Inflammatory macrophage treated with lipopolysaccharide for 4 hours (primary cell): ENCODE measurements at regions not wholly inside any gene's neighbourhood (a gene's known extent, or its start where the extent isn't known, plus 50 kb on each side); places are given as distances from the start of the nearest gene placed in this dataset.
"Not testable (repeated sequence)": the region's sequence is repeated elsewhere in the genome, so short reads cannot be mapped to it uniquely, and the experiment has no call there.

Experiments
- DNase-seq: peaks from one replicate; pipeline ENCODE4 v3.0.0-alpha.2; 2020

GRCh38 chr14:45970621-45971020 is 681.0 kb downstream of the RPL10L start:
- DNase-seq: no peak

- no peak for DNase-seq
Observed at GRCh38 chr14:45968037-45968436, 683.5 kb downstream of the RPL10L start.

GRCh38 chr14:45949479-45949878 is 696.5 kb upstream of the MIS18BP1 start:
- no peak for DNase-seq

- no peak for DNase-seq
Observed at GRCh38 chr14:45947830-45948229, 694.8 kb upstream of the MIS18BP1 start.

- no peak for DNase-seq
Observed at GRCh38 chr14:45946251-45946650, 693.2 kb upstream of the MIS18BP1 start.

GRCh38 chr14:45940318-45940717 is 687.3 kb upstream of the MIS18BP1 start:
- no peak for DNase-seq

- DNase-seq: no peak
Observed at GRCh38 chr14:45939572-45939971, 686.6 kb upstream of the MIS18BP1 start.

- DNase-seq: not testable (repeated sequence)
Observed at GRCh38 chr14:45919995-45920394, 667.0 kb upstream of the MIS18BP1 start.

- no peak for DNase-seq
Observed at GRCh38 chr14:45916340-45916953, 663.4 kb upstream of the MIS18BP1 start.

GRCh38 chr14:45907782-45908181 is 654.8 kb upstream of the MIS18BP1 start:
- no peak for DNase-seq

GRCh38 chr14:45906257-45906656 is 653.3 kb upstream of the MIS18BP1 start:
- no peak for DNase-seq

GRCh38 chr14:45905672-45906071 is 652.7 kb upstream of the MIS18BP1 start:
- no peak for DNase-seq

GRCh38 chr14:45904314-45904713 is 651.3 kb upstream of the MIS18BP1 start:
- no peak for DNase-seq

- DNase-seq: no peak
Observed at GRCh38 chr14:45902241-45902640, 649.2 kb upstream of the MIS18BP1 start.

- no peak for DNase-seq
Observed at GRCh38 chr14:45897439-45897838, 644.4 kb upstream of the MIS18BP1 start.

- no peak for DNase-seq
Observed at GRCh38 chr14:45893127-45893526, 640.1 kb upstream of the MIS18BP1 start.

- no peak for DNase-seq
Observed at GRCh38 chr14:45891417-45892080, 638.5 kb upstream of the MIS18BP1 start.

- not testable (repeated sequence) for DNase-seq
Observed at GRCh38 chr14:45888766-45889285, 635.8 kb upstream of the MIS18BP1 start.

- DNase-seq: no peak
Observed at GRCh38 chr14:45877981-45878380, 625.0 kb upstream of the MIS18BP1 start.

GRCh38 chr14:45868863-45869262 is 615.9 kb upstream of the MIS18BP1 start:
- DNase-seq: no peak

- DNase-seq: no peak
Observed at GRCh38 chr14:45868377-45868776, 615.4 kb upstream of the MIS18BP1 start.

- DNase-seq: no peak
Observed at GRCh38 chr14:45867046-45867894, 614.3 kb upstream of the MIS18BP1 start.

- DNase-seq: no peak
Observed at GRCh38 chr14:45838597-45838996, 585.6 kb upstream of the MIS18BP1 start.

- no peak for DNase-seq
Observed at GRCh38 chr14:45819107-45819506, 566.1 kb upstream of the MIS18BP1 start.
